WTC11 (cell line): ENCODE measurements at regions not wholly inside any gene's neighbourhood (a gene's known extent, or its start where the extent isn't known, plus 50 kb on each side); places are given as distances from the start of the nearest gene placed in this dataset.

ENCODE experiments used
- SP1 ChIP-seq: sonication (generic); formaldehyde crosslinking; conservative IDR thresholded peaks from 2 replicates; pipeline ENCODE4 v1.8.1; 2022; ENCODE audit warnings: missing genetic modification reagents
- TCF7 ChIP-seq: sonication (generic); formaldehyde crosslinking; IDR thresholded peaks from 2 replicates; pipeline ENCODE4 v1.8.0; 2022; ENCODE audit warnings: mild to moderate bottlenecking, low read depth, missing genetic modification reagents, moderate library complexity
- TF ChIP-seq, protein P1 (sequence below): sonication (generic); formaldehyde crosslinking; IDR thresholded peaks from 2 replicates; pipeline ENCODE4 v1.8.1; 2023; ENCODE audit warnings: mild to moderate bottlenecking, missing genetic modification reagents
- TF ChIP-seq, protein P2 (sequence below): sonication (generic); formaldehyde crosslinking; IDR thresholded peaks from 2 replicates; pipeline ENCODE4 v1.8.1; 2022; ENCODE audit warnings: mild to moderate bottlenecking, moderate library complexity, missing genetic modification reagents
- TF ChIP-seq, protein P3 (sequence below): sonication (generic); formaldehyde crosslinking; IDR thresholded peaks from 2 replicates; pipeline ENCODE4 v1.8.0; 2023; ENCODE audit warnings: missing genetic modification reagents
- TF ChIP-seq, protein P4 (sequence below): fragments of 200-600 bp; IDR thresholded peaks from 2 replicates; pipeline ENCODE4 v1.8.0; 2022; ENCODE audit warnings: antibody characterized with exemption
- TF ChIP-seq, protein P5 (sequence below): sonication (generic); formaldehyde crosslinking; IDR thresholded peaks from 2 replicates; pipeline ENCODE4 v1.8.0; 2022; ENCODE audit warnings: mild to moderate bottlenecking, missing genetic modification reagents

DNA sequence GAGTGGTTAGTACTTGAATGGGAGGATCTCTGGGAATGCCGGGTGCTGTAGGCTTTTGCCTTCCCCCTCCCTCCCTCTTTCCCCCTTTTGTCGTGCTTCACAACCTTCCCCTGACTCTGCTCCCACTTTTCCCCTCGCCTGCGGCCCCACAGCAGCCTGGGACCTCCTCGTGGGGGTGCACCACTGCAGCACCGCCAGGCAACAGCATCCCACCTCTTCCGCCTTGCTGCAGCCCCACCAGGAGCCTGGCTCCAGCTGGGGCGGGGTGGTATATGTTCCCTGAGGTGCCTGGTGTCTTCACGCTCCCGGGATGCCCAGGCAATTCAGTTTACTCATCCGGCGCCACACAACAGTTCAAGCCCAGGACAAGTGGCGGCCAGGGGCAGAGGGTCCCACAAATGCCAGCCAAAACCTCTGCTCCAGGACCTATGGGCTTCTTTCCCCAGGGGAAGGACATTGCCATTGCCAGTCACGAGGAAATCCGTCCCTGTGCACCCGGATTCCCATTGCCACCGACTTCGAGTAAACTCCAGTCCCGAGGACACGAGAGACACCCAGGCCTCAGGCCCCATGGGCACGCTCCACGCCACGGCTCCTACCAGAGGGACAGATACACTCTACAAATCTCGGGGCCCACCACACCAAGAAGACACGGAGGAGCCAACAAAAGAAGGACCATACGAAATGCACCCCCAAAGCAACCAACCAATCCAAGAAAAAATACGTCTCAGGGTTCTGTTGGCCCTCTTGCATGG is 181.7 kb downstream of the ALG10 start:
- TF ChIP-seq, protein P1, sequence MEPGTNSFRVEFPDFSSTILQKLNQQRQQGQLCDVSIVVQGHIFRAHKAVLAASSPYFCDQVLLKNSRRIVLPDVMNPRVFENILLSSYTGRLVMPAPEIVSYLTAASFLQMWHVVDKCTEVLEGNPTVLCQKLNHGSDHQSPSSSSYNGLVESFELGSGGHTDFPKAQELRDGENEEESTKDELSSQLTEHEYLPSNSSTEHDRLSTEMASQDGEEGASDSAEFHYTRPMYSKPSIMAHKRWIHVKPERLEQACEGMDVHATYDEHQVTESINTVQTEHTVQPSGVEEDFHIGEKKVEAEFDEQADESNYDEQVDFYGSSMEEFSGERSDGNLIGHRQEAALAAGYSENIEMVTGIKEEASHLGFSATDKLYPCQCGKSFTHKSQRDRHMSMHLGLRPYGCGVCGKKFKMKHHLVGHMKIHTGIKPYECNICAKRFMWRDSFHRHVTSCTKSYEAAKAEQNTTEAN (CRISPR knock-in tag): no peak
- no peak for TF ChIP-seq TCF7
- TF ChIP-seq, protein P2, sequence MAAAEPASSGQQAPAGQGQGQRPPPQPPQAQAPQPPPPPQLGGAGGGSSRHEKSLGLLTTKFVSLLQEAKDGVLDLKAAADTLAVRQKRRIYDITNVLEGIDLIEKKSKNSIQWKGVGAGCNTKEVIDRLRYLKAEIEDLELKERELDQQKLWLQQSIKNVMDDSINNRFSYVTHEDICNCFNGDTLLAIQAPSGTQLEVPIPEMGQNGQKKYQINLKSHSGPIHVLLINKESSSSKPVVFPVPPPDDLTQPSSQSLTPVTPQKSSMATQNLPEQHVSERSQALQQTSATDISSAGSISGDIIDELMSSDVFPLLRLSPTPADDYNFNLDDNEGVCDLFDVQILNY: no peak
- TF ChIP-seq, protein P3, sequence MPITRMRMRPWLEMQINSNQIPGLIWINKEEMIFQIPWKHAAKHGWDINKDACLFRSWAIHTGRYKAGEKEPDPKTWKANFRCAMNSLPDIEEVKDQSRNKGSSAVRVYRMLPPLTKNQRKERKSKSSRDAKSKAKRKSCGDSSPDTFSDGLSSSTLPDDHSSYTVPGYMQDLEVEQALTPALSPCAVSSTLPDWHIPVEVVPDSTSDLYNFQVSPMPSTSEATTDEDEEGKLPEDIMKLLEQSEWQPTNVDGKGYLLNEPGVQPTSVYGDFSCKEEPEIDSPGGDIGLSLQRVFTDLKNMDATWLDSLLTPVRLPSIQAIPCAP: no peak
- no peak for TF ChIP-seq SP1 (CRISPR knock-in tag)
- TF ChIP-seq, protein P4, sequence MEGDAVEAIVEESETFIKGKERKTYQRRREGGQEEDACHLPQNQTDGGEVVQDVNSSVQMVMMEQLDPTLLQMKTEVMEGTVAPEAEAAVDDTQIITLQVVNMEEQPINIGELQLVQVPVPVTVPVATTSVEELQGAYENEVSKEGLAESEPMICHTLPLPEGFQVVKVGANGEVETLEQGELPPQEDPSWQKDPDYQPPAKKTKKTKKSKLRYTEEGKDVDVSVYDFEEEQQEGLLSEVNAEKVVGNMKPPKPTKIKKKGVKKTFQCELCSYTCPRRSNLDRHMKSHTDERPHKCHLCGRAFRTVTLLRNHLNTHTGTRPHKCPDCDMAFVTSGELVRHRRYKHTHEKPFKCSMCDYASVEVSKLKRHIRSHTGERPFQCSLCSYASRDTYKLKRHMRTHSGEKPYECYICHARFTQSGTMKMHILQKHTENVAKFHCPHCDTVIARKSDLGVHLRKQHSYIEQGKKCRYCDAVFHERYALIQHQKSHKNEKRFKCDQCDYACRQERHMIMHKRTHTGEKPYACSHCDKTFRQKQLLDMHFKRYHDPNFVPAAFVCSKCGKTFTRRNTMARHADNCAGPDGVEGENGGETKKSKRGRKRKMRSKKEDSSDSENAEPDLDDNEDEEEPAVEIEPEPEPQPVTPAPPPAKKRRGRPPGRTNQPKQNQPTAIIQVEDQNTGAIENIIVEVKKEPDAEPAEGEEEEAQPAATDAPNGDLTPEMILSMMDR: no peak
- TF ChIP-seq, protein P5, sequence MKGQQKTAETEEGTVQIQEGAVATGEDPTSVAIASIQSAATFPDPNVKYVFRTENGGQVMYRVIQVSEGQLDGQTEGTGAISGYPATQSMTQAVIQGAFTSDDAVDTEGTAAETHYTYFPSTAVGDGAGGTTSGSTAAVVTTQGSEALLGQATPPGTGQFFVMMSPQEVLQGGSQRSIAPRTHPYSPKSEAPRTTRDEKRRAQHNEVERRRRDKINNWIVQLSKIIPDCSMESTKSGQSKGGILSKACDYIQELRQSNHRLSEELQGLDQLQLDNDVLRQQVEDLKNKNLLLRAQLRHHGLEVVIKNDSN (CRISPR knock-in tag): no peak
